H1 (cell line): ENCODE measurements at regions not wholly inside any gene's neighbourhood (a gene's known extent, or its start where the extent isn't known, plus 50 kb on each side); places are given as distances from the start of the nearest gene placed in this dataset.

ENCODE experiments used
- CTCF ChIA-PET: fragments of 300-600 bp; sonication (Branson Sonifier 250); formaldehyde crosslinking; loops from one replicate; lab custom pipeline; 2021; ENCODE audit not compliant: partially characterized antibody; lab: Charles Lee
- POLR2A ChIA-PET: fragments of 300-600 bp; sonication (Branson Sonifier 250); formaldehyde crosslinking; loops from one replicate; lab custom pipeline; 2021; ENCODE audit warnings: inconsistent platforms; ENCODE audit not compliant: partially characterized antibody; lab: Charles Lee
- DNase-seq, 2 experiments: peaks; one replicate each; pipeline versions ENCODE4 v3.0.0 to v3.0.0-alpha.2; 2010 to 2022; ENCODE audit warnings: low spot score in 2 of 2, low read depth in 1 of 2, mixed read lengths in 1 of 2
- FAIRE-seq: peaks from 2 replicates; lab custom pipeline; 2011; peaks lifted over from hg19 to GRCh38; lab: Jason Lieb, UNC
- H2AFZ ChIP-seq: 2 replicates; pipeline ENCODE4 v1.8.1; 2012; ENCODE audit warnings: low read length, inconsistent platforms
- H2AK5ac ChIP-seq: 2 replicates; pipeline ENCODE4 v1.6.1; 2013; ENCODE audit warnings: low read depth, low read length
- H2BK120ac ChIP-seq: replicated peaks from 2 replicates; pipeline ENCODE3; 2013; ENCODE audit warnings: low read depth, low read length, inconsistent platforms
- H2BK12ac ChIP-seq: 2 replicates; pipeline ENCODE4 v1.6.1; 2013; ENCODE audit warnings: low read depth, low read length
- H2BK15ac ChIP-seq: 2 replicates; pipeline ENCODE4 v1.6.1; 2013; ENCODE audit warnings: low read length
- H2BK20ac ChIP-seq: 2 replicates; pipeline ENCODE4 v1.6.1; 2013; ENCODE audit warnings: low read length
- H2BK5ac ChIP-seq: 2 replicates; pipeline ENCODE4 v1.6.1; 2013; ENCODE audit warnings: low read depth, low read length
- H3K14ac ChIP-seq: 2 replicates; pipeline ENCODE4 v1.6.1; 2013; ENCODE audit warnings: inconsistent platforms; ENCODE audit not compliant: insufficient read length
- H3K18ac ChIP-seq: 2 replicates; pipeline ENCODE4 v1.6.1; 2013; ENCODE audit warnings: low read length; ENCODE audit errors: extremely low read depth
- H3K23ac ChIP-seq: 2 replicates; pipeline ENCODE4 v1.6.1; 2013; ENCODE audit warnings: inconsistent platforms; ENCODE audit not compliant: insufficient read length
- H3K23me2 ChIP-seq: 2 replicates; pipeline ENCODE4 v1.6.1; 2013; ENCODE audit warnings: low read depth, low read length
- H3K27ac ChIP-seq: 2 replicates; pipeline ENCODE4 v1.6.1; 2011; ENCODE audit warnings: low read depth, low read length, inconsistent platforms
- H3K27me3 ChIP-seq, 4 experiments: replicated peaks in 1 of 4; 1 replicate in 1 of 4; 2 replicates in 3 of 4; pipeline versions ENCODE4 v1.6.1 to v1.8.1; 2011 to 2013; ENCODE audit warnings: low read length in 3 of 4, mild to moderate bottlenecking in 3 of 4, inconsistent platforms in 2 of 4, mixed read lengths in 2 of 4, moderate library complexity in 1 of 4; ENCODE audit not compliant: control insufficient read depth in 3 of 4, insufficient read depth in 3 of 4; ENCODE audit errors: extremely low read depth in 1 of 4
- H3K36me3 ChIP-seq, 4 experiments: 2 replicates each; pipeline versions ENCODE4 v1.6.1 to v1.8.1; 2011 to 2013; ENCODE audit warnings: mild to moderate bottlenecking in 4 of 4, low read length in 3 of 4, moderate library complexity in 2 of 4, control low read depth in 1 of 4, inconsistent platforms in 1 of 4; ENCODE audit not compliant: insufficient read depth in 4 of 4, control insufficient read depth in 2 of 4
- H3K4ac ChIP-seq: replicated peaks from 2 replicates; pipeline ENCODE3; 2013; ENCODE audit warnings: low read length, low read depth, mixed read lengths, inconsistent platforms; ENCODE audit not compliant: insufficient read length
- H3K4me1 ChIP-seq, 4 experiments: replicated peaks in 1 of 4; 1 replicate in 1 of 4; 2 replicates in 3 of 4; pipeline versions ENCODE4 v1.6.1 to v1.8.1; 2011 to 2013; ENCODE audit warnings: low read length in 3 of 4, inconsistent platforms in 2 of 4, mixed read lengths in 1 of 4; ENCODE audit not compliant: insufficient read depth in 4 of 4, control insufficient read depth in 3 of 4
- H3K4me2 ChIP-seq, 2 experiments: 2 replicates each; pipeline versions ENCODE4 v1.6.1 to v1.8.1; 2011 to 2013; ENCODE audit warnings: low read depth in 2 of 2, low read length in 2 of 2, control low read depth in 1 of 2, inconsistent platforms in 1 of 2, mild to moderate bottlenecking in 1 of 2; ENCODE audit not compliant: insufficient read depth in 1 of 2
- H3K4me3 ChIP-seq, 4 experiments: fragments of 200-600, 300-600 bp in 1 of 4; sonication (generic), shearing (Covaris generic), sonication (Bioruptor Twin) in 1 of 4; 2 replicates each; pipeline versions ENCODE4 v1.5.1 to v1.8.1; 2011 to 2016; ENCODE audit warnings: low read length in 4 of 4, low read depth in 3 of 4, control low read depth in 2 of 4, inconsistent platforms in 2 of 4, mild to moderate bottlenecking in 2 of 4, mixed read lengths in 1 of 4, moderate library complexity in 1 of 4; ENCODE audit not compliant: insufficient read depth in 2 of 4; ENCODE audit errors: extremely low read depth in 1 of 4
- H3K56ac ChIP-seq: replicated peaks from 2 replicates; pipeline ENCODE3; 2013; ENCODE audit warnings: low read depth, mild to moderate bottlenecking, mixed read lengths, low read length, inconsistent platforms; ENCODE audit not compliant: insufficient read length
- H3K79me1 ChIP-seq: 2 replicates; pipeline ENCODE4 v1.6.1; 2013; ENCODE audit warnings: low read depth, low read length, control low read depth
- H3K79me2 ChIP-seq, 2 experiments: 2 replicates each; pipeline versions ENCODE4 v1.6.1 to v1.8.1; 2012 to 2013; ENCODE audit warnings: low read length in 2 of 2, mild to moderate bottlenecking in 2 of 2, inconsistent platforms in 1 of 2; ENCODE audit not compliant: insufficient read depth in 2 of 2, control insufficient read depth in 1 of 2
- H3K9ac ChIP-seq, 4 experiments: replicated peaks in 1 of 4; 1 replicate in 1 of 4; 2 replicates in 3 of 4; pipeline versions ENCODE4 v1.6.1 to v1.8.1; 2011 to 2013; ENCODE audit warnings: low read depth in 3 of 4, low read length in 3 of 4, control low read depth in 2 of 4, mild to moderate bottlenecking in 2 of 4, moderate library complexity in 2 of 4, inconsistent platforms in 1 of 4; ENCODE audit errors: extremely low read depth in 1 of 4
- H3K9me3 ChIP-seq, 2 experiments: 2 replicates each; pipeline versions ENCODE4 v1.6.1 to v1.8.1; 2012 to 2013; ENCODE audit warnings: mild to moderate bottlenecking in 2 of 2, moderate library complexity in 2 of 2, control low read depth in 1 of 2, inconsistent platforms in 1 of 2, low read depth in 1 of 2, low read length in 1 of 2, mixed read lengths in 1 of 2; ENCODE audit not compliant: insufficient read depth in 2 of 2
- H4K20me1 ChIP-seq, 2 experiments: replicated peaks in 1 of 2; 2 replicates each; pipeline versions ENCODE3 to v1.8.1; 2011 to 2013; ENCODE audit warnings: inconsistent platforms in 2 of 2, low read length in 2 of 2, mild to moderate bottlenecking in 1 of 2; ENCODE audit not compliant: insufficient read depth in 2 of 2, control insufficient read depth in 1 of 2
- H4K5ac ChIP-seq: 2 replicates; pipeline ENCODE4 v1.6.1; 2013; ENCODE audit warnings: low read length, low read depth, mixed read lengths, inconsistent platforms; ENCODE audit not compliant: insufficient read length
- H4K8ac ChIP-seq: 2 replicates; pipeline ENCODE4 v1.8.0; 2013; ENCODE audit warnings: mild to moderate bottlenecking, moderate library complexity, low read length, inconsistent platforms; ENCODE audit not compliant: insufficient read depth; ENCODE audit errors: extremely low read depth
- H4K91ac ChIP-seq: replicated peaks from 2 replicates; pipeline ENCODE3; 2013; ENCODE audit warnings: low read length, mixed read lengths, inconsistent platforms; ENCODE audit not compliant: insufficient read length
- CTCF ChIP-seq, 3 experiments: IDR thresholded peaks; 1 replicate in 2 of 3; 2 replicates in 1 of 3; pipeline versions ENCODE4 v1.5.1 to v1.6.1; 2011; ENCODE audit warnings: low read length in 3 of 3, mild to moderate bottlenecking in 3 of 3, inconsistent platforms in 2 of 3, low read depth in 1 of 3, moderate library complexity in 1 of 3; ENCODE audit not compliant: insufficient read depth in 1 of 3; ENCODE audit errors: control extremely low read depth in 1 of 3
- E2F6 ChIP-seq: IDR thresholded peaks from 2 replicates; pipeline ENCODE4 v1.6.1; 2012; ENCODE audit warnings: inconsistent platforms
- EZH2 ChIP-seq: fragments of 200-600 bp; sonication (generic); IDR thresholded peaks from 2 replicates; pipeline ENCODE4 v1.7.1; 2012; ENCODE audit warnings: low read depth, mild to moderate bottlenecking, moderate library complexity, low read length, inconsistent platforms; ENCODE audit not compliant: severe bottlenecking
- GABPA ChIP-seq: IDR thresholded peaks from 2 replicates; pipeline ENCODE4 v1.6.1; 2011; ENCODE audit warnings: mild to moderate bottlenecking, low read length, moderate library complexity, borderline replicate concordance; ENCODE audit not compliant: insufficient read depth
- GTF2F1 ChIP-seq: IDR thresholded peaks from 2 replicates; pipeline ENCODE4 v1.6.1; 2012; ENCODE audit warnings: low read depth, low read length, improper control_type of control experiment, borderline replicate concordance
- MAFK ChIP-seq: IDR thresholded peaks from 2 replicates; pipeline ENCODE4 v1.6.1; 2012; ENCODE audit warnings: low read depth, mild to moderate bottlenecking, improper control_type of control experiment, low read length
- MAX ChIP-seq: IDR thresholded peaks from 2 replicates; pipeline ENCODE4 v1.6.1; 2012; ENCODE audit warnings: inconsistent platforms
- POLR2A ChIP-seq, 2 experiments: IDR thresholded peaks; 1 replicate in 1 of 2; 2 replicates in 1 of 2; pipeline ENCODE4 v1.6.1; 2011; ENCODE audit warnings: low read depth in 2 of 2, low read length in 2 of 2, mild to moderate bottlenecking in 2 of 2; ENCODE audit errors: control extremely low read depth in 1 of 2
- SAP30 ChIP-seq: fragments of 300-600 bp; sonication (generic); IDR thresholded peaks from 2 replicates; pipeline ENCODE4 v1.7.1; 2012; ENCODE audit warnings: low read length, moderate library complexity, mild to moderate bottlenecking, inconsistent platforms; ENCODE audit not compliant: insufficient read depth, insufficient replicate concordance
- YY1 ChIP-seq: IDR thresholded peaks from 2 replicates; pipeline ENCODE4 v1.6.1; 2011; ENCODE audit warnings: low read depth, mild to moderate bottlenecking, low read length
- ZNF274 ChIP-seq: IDR thresholded peaks from 2 replicates; pipeline ENCODE4 v1.7.0; 2012; ENCODE audit warnings: low read length, borderline replicate concordance; ENCODE audit errors: extremely low read depth
- WGBS, 2 experiments: shearing (Covaris generic) in 1 of 2; methylation state at CpG; one replicate each; pipeline versions ENCODE4 v1.1.6 to v1.1.7; 2013 to 2015; ENCODE audit warnings: low lambda C conversion rate in 2 of 2, mixed read lengths in 2 of 2, inconsistent platforms in 1 of 2, low coverage in 1 of 2, missing lambda C conversion rate in 1 of 2; ENCODE audit not compliant: insufficient replicate concordance in 2 of 2, insufficient coverage in 1 of 2, insufficient read length in 1 of 2; ENCODE audit errors: extremely low coverage in 1 of 2, missing lambda C conversion rate in 1 of 2; 5-methylcytosine and 5-hydroxymethylcytosine counted together

- H3K18ac ChIP-seq = no peak overlapping the region
- no peak overlapping the region for H4K5ac ChIP-seq
- no peak overlapping the region for H3K56ac ChIP-seq
- no peak overlapping the region for H3K23ac ChIP-seq
- no peak overlapping the region for H2BK20ac ChIP-seq
- H2AK5ac ChIP-seq = no peak overlapping the region
- no peak overlapping the region for H2BK120ac ChIP-seq
- H3K9me3 ChIP-seq = peaks cover 0 to 5% of the 10 kb centered on the region in 2 experiments; a peak in 1 of 4 replicates
- H3K4ac ChIP-seq = no peak overlapping the region
- no peak overlapping the region for H4K91ac ChIP-seq
- H2AFZ ChIP-seq = no peak overlapping the region
- no peaks in the 10 kb centered on the region for H3K79me1 ChIP-seq
- ChIA-PET POLR2A (no interaction called here), CTCF (no interaction called here)
- H3K36me3 ChIP-seq = no peaks in the 10 kb centered on the region
- no peaks in the 10 kb centered on the region for H3K27me3 ChIP-seq
- no peak overlapping the region for H4K8ac ChIP-seq
- H3K4me3 ChIP-seq = no peak overlapping the region
- FAIRE-seq = no peak
- H2BK15ac ChIP-seq = no peak overlapping the region
- no peaks in the 10 kb centered on the region for H3K23me2 ChIP-seq
- 99% methylated on average over 9 of the region's 11 CpGs; no CpG with 5 or more reads in 1 of the 2 experiments for WGBS, 2 experiments
- no peak overlapping the region for H2BK12ac ChIP-seq
- H3K79me2 ChIP-seq = no peaks in the 10 kb centered on the region
- no peak for DNase-seq
- no peaks in the 10 kb centered on the region for H4K20me1 ChIP-seq
- H2BK5ac ChIP-seq = no peak overlapping the region
- H3K4me1 ChIP-seq = no peaks in the 10 kb centered on the region
- no peak overlapping the region for H3K9ac ChIP-seq
- no peak overlapping the region for H3K14ac ChIP-seq
- H3K27ac ChIP-seq = no peak overlapping the region
- H3K4me2 ChIP-seq = no peak overlapping the region
- TF ChIP-seq MAX (no peak), ZNF274 (no peak), E2F6 (no peak), YY1 (no peak), GTF2F1 (no peak), CTCF (IDR thresholded peaks at IDR 0.05; ENCODE audit: control extremely low read depth in 1 of 3, insufficient read depth in 1 of 3, low read depth in 1 of 3, low read length in 3 of 3) (no peak), EZH2 (no peak), POLR2A (IDR thresholded peaks at IDR 0.05; ENCODE audit: control extremely low read depth in 1 of 2, low read depth in 2 of 2, low read length in 2 of 2) (no peak), MAFK (no peak), SAP30 (no peak), GABPA (no peak)
Measured at GRCh38 chr3:1710663-1711062, 388.0 kb upstream of the CNTN4 start.
